Activated T-helper 17 cell treated with anti-CD3 and anti-CD28 coated beads, Interleukin-2, amount 50 U/mL, for 72 hours (primary cell): ENCODE measurements at regions not wholly inside any gene's neighbourhood (a gene's known extent, or its start where the extent isn't known, plus 50 kb on each side); places are given as distances from the start of the nearest gene placed in this dataset.

Experiments used
- ATAC-seq: fragments of 150-1000 bp; cut with Tn5 transposase; replicated peaks from 2 replicates; pipeline ENCODE4 v1.10.0; 2021; ENCODE audit warnings: mild to moderate bottlenecking, moderate library complexity
- H3K27ac Mint-ChIP-seq: one replicate; pipeline ENCODE4 v1.8.0; 2022; ENCODE audit warnings: mixed read lengths
- H3K27me3 Mint-ChIP-seq: one replicate; pipeline ENCODE4 v1.8.0; 2022; ENCODE audit warnings: mixed read lengths
- H3K36me3 Mint-ChIP-seq: one replicate; pipeline ENCODE4 v1.8.0; 2022; ENCODE audit warnings: low read depth, mild to moderate bottlenecking, mixed read lengths
- H3K4me1 Mint-ChIP-seq: one replicate; pipeline ENCODE4 v1.8.0; 2022; ENCODE audit warnings: mixed read lengths
- H3K4me3 Mint-ChIP-seq: one replicate; pipeline ENCODE4 v1.8.0; 2022; ENCODE audit warnings: mild to moderate bottlenecking, mixed read lengths
- H3K9me3 Mint-ChIP-seq: one replicate; pipeline ENCODE4 v1.8.0; 2022; ENCODE audit warnings: mixed read lengths

- H3K36me3 Mint-ChIP-seq, result no peaks in the 10 kb centered on the region
- no peak overlapping the region for H3K4me3 Mint-ChIP-seq
- H3K4me1 Mint-ChIP-seq, result no peaks in the 10 kb centered on the region
- no peak for ATAC-seq
- H3K27me3 Mint-ChIP-seq, result peaks cover 49% of the 10 kb centered on the region
- no peaks in the 10 kb centered on the region for H3K9me3 Mint-ChIP-seq
- H3K27ac Mint-ChIP-seq, result no peak overlapping the region
Observed at GRCh38 chr2:129891341-129892320, 87.8 kb upstream of the RAB6C start.

- H3K4me1 Mint-ChIP-seq, result no peaks in the 10 kb centered on the region
- H3K36me3 Mint-ChIP-seq, result no peaks in the 10 kb centered on the region
- ATAC-seq, result no peak
- H3K27ac Mint-ChIP-seq, result no peak overlapping the region
- H3K27me3 Mint-ChIP-seq, result peaks cover 54% of the 10 kb centered on the region
- H3K4me3 Mint-ChIP-seq, result no peak overlapping the region
- H3K9me3 Mint-ChIP-seq, result no peaks in the 10 kb centered on the region
Observed at GRCh38 chr2:129892360-129892759, 87.1 kb upstream of the RAB6C start.

- no peaks in the 10 kb centered on the region for H3K36me3 Mint-ChIP-seq
- no peak for ATAC-seq
- peaks cover 53% of the 10 kb centered on the region for H3K27me3 Mint-ChIP-seq
- H3K4me3 Mint-ChIP-seq, result no peak overlapping the region
- no peaks in the 10 kb centered on the region for H3K4me1 Mint-ChIP-seq
- no peak overlapping the region for H3K27ac Mint-ChIP-seq
- no peaks in the 10 kb centered on the region for H3K9me3 Mint-ChIP-seq
Observed at GRCh38 chr2:129892773-129893172, 86.7 kb upstream of the RAB6C start.

GRCh38 chr2:129893244-129893643 lies 86.2 kb upstream of the RAB6C start:
- no peak for ATAC-seq
- Mint-ChIP-seq H3K4me3 (no peak overlapping the region), H3K4me1 (no peaks in the 10 kb centered on the region), H3K27me3 (peaks cover 58% of the 10 kb centered on the region), H3K9me3 (no peaks in the 10 kb centered on the region), H3K36me3 (no peaks in the 10 kb centered on the region), H3K27ac (no peak overlapping the region)

- Mint-ChIP-seq H3K27me3 (peaks cover 55% of the 10 kb centered on the region), H3K4me3 (no peak overlapping the region), H3K27ac (no peak overlapping the region), H3K9me3 (no peaks in the 10 kb centered on the region), H3K4me1 (no peaks in the 10 kb centered on the region), H3K36me3 (no peaks in the 10 kb centered on the region)
- no peak for ATAC-seq
Observed at GRCh38 chr2:129894616-129895015, 84.8 kb upstream of the RAB6C start.

- Mint-ChIP-seq H3K4me3 (no peak overlapping the region), H3K36me3 (no peaks in the 10 kb centered on the region), H3K27me3 (peaks cover 51% of the 10 kb centered on the region), H3K9me3 (no peaks in the 10 kb centered on the region), H3K27ac (no peak overlapping the region), H3K4me1 (no peaks in the 10 kb centered on the region)
- no peak for ATAC-seq
Observed at GRCh38 chr2:129895061-129895460, 84.4 kb upstream of the RAB6C start.

- Mint-ChIP-seq H3K9me3 (no peaks in the 10 kb centered on the region), H3K4me1 (no peaks in the 10 kb centered on the region), H3K36me3 (no peaks in the 10 kb centered on the region), H3K4me3 (no peak overlapping the region), H3K27me3 (peaks cover 47% of the 10 kb centered on the region), H3K27ac (no peak overlapping the region)
- no peak for ATAC-seq
Observed at GRCh38 chr2:129895526-129896082, 83.9 kb upstream of the RAB6C start.

- no peak overlapping the region for H3K27ac Mint-ChIP-seq
- peaks cover 44% of the 10 kb centered on the region for H3K27me3 Mint-ChIP-seq
- no peaks in the 10 kb centered on the region for H3K36me3 Mint-ChIP-seq
- H3K4me1 Mint-ChIP-seq, result no peaks in the 10 kb centered on the region
- H3K4me3 Mint-ChIP-seq, result no peak overlapping the region
- ATAC-seq, result no peak
- H3K9me3 Mint-ChIP-seq, result no peaks in the 10 kb centered on the region
Observed at GRCh38 chr2:129896226-129897100, 83.0 kb upstream of the RAB6C start.

GRCh38 chr2:129901754-129902415 lies 77.6 kb upstream of the RAB6C start:
- Mint-ChIP-seq H3K27ac (no peak overlapping the region), H3K27me3 (peaks cover 21% of the 10 kb centered on the region), H3K36me3 (no peaks in the 10 kb centered on the region), H3K9me3 (no peaks in the 10 kb centered on the region), H3K4me1 (no peaks in the 10 kb centered on the region), H3K4me3 (no peak overlapping the region)
- peak; percentile 24 for ATAC-seq

GRCh38 chr2:129902731-129903585 lies 76.5 kb upstream of the RAB6C start:
- Mint-ChIP-seq H3K27ac (no peak overlapping the region), H3K4me3 (no peak overlapping the region), H3K27me3 (peaks cover 18% of the 10 kb centered on the region), H3K36me3 (no peaks in the 10 kb centered on the region), H3K4me1 (no peaks in the 10 kb centered on the region), H3K9me3 (no peaks in the 10 kb centered on the region)
- no peak for ATAC-seq

GRCh38 chr2:129903586-129904425 lies 75.7 kb upstream of the RAB6C start:
- H3K4me3 Mint-ChIP-seq, result no peak overlapping the region

GRCh38 chr2:129904532-129905446 lies 74.7 kb upstream of the RAB6C start:
- Mint-ChIP-seq H3K27ac (no peak overlapping the region), H3K36me3 (no peaks in the 10 kb centered on the region), H3K4me1 (no peaks in the 10 kb centered on the region), H3K9me3 (no peaks in the 10 kb centered on the region), H3K27me3 (peaks cover 14% of the 10 kb centered on the region), H3K4me3 (no peak overlapping the region)
- ATAC-seq, result no peak

More at GRCh38 chr2:129903586-129904425, 75.7 kb upstream of the RAB6C start:
- Mint-ChIP-seq H3K27me3 (peaks cover 14% of the 10 kb centered on the region), H3K36me3 (no peaks in the 10 kb centered on the region), H3K9me3 (no peaks in the 10 kb centered on the region), H3K27ac (no peak overlapping the region), H3K4me1 (no peaks in the 10 kb centered on the region)
- ATAC-seq, result no peak
